ENCODE measurements at regions not wholly inside any gene's neighbourhood (a gene's known extent, or its start where the extent isn't known, plus 50 kb on each side); places are given as distances from the start of the nearest gene placed in this dataset.

GRCh38 chr5:56288873-56289601, 55.9 kb upstream of the ANKRD55 start:
- intact Hi-C loops (cut with micrococcal nuclease; ENCODE audit: unreplicated experiment): no loop called here
- Histone ChIP-seq H3K9me3 (ENCODE audit: insufficient read depth, low read depth) (no peaks in the 10 kb centered on the region), H3K27ac (no peak overlapping the region), H3K27me3 (ENCODE audit: insufficient read depth, low read depth) (no peaks in the 10 kb centered on the region), H3K4me1 (replicated peaks; ENCODE audit: insufficient read depth) (no peaks in the 10 kb centered on the region), H3K36me3 (ENCODE audit: low read depth) (no peaks in the 10 kb centered on the region), H3K4me2 (no peak overlapping the region), H3K4me3 (no peak overlapping the region), H3K79me2 (ENCODE audit: low read depth) (no peaks in the 10 kb centered on the region), H3K9me2 (ENCODE audit: insufficient read depth) (no peaks in the 10 kb centered on the region), H2AFZ (no peak overlapping the region), H3F3A (ENCODE audit: insufficient read depth, low read depth) (no peaks in the 10 kb centered on the region), H4K20me1 (ENCODE audit: insufficient read depth) (no peaks in the 10 kb centered on the region)
- ChIA-PET POLR2A (ENCODE audit: unreplicated experiment) (interaction anchor here (0.7 kb wide), 1 partner anchor 319 kb away, joined by 7 read pairs; no protein-coding TSS in a partner anchor), CTCF (no interaction called here)
- BruUV-seq (replicated peaks): no TSS peak
- TF ChIP-seq CTCF (conservative IDR thresholded peaks at IDR 0.05) (no peak), EZH2 (IDR thresholded peaks at IDR 0.05; ENCODE audit: low read depth) (no peak)
- no peak for DNase-seq

GRCh38 chr5:56286015-56286884, 53.1 kb upstream of the ANKRD55 start:
- POLR2A ChIA-PET (ENCODE audit: unreplicated experiment): no interaction called here
- intact Hi-C loops (cut with micrococcal nuclease; ENCODE audit: unreplicated experiment): no loop called here
- Histone ChIP-seq H3K27me3 (ENCODE audit: insufficient read depth, low read depth) (no peaks in the 10 kb centered on the region), H3K9me2 (ENCODE audit: insufficient read depth) (no peaks in the 10 kb centered on the region), H3K27ac (no peak overlapping the region), H3K4me3 (no peak overlapping the region), H3K4me1 (replicated peaks; ENCODE audit: insufficient read depth) (peaks cover 19% of the 10 kb centered on the region), H3K36me3 (ENCODE audit: low read depth) (no peaks in the 10 kb centered on the region), H4K20me1 (ENCODE audit: insufficient read depth) (no peaks in the 10 kb centered on the region), H2AFZ (no peak overlapping the region), H3F3A (ENCODE audit: insufficient read depth, low read depth) (no peaks in the 10 kb centered on the region), H3K4me2 (no peak overlapping the region), H3K79me2 (ENCODE audit: low read depth) (no peaks in the 10 kb centered on the region), H3K9me3 (ENCODE audit: insufficient read depth, low read depth) (no peaks in the 10 kb centered on the region)
- no peak for DNase-seq
- CTCF ChIA-PET: no interaction called here
- no TSS peak for BruUV-seq (replicated peaks)
- TF ChIP-seq CTCF (conservative IDR thresholded peaks at IDR 0.05): no peak
- TF ChIP-seq EZH2 (IDR thresholded peaks at IDR 0.05; ENCODE audit: low read depth): no peak

- Histone ChIP-seq H3K9me2 (ENCODE audit: insufficient read depth) (no peaks in the 10 kb centered on the region), H3K4me2 (peak overlapping the region; percentile 13), H4K20me1 (ENCODE audit: insufficient read depth) (no peaks in the 10 kb centered on the region), H3K4me1 (replicated peaks; ENCODE audit: insufficient read depth) (peaks cover 38% of the 10 kb centered on the region), H3K27ac (peak overlapping the region; percentile 16; the same call in 1 of the 2 replicates), H3K36me3 (ENCODE audit: low read depth) (no peaks in the 10 kb centered on the region), H3K27me3 (ENCODE audit: insufficient read depth, low read depth) (no peaks in the 10 kb centered on the region), H3K4me3 (no peak overlapping the region), H3K9me3 (ENCODE audit: insufficient read depth, low read depth) (no peaks in the 10 kb centered on the region; the same call in 1 of the 2 replicates), H2AFZ (no peak overlapping the region), H3K79me2 (ENCODE audit: low read depth) (no peaks in the 10 kb centered on the region), H3F3A (ENCODE audit: insufficient read depth, low read depth) (no peaks in the 10 kb centered on the region)
- ChIA-PET POLR2A (ENCODE audit: unreplicated experiment) (interaction anchor here (0.5 to 0.6 kb wide), 3 partner anchors 61 to 1899 kb away, joined by 4 to 5 read pairs (median 4); no protein-coding TSS in a partner anchor), CTCF (interaction anchor here (0.6 kb wide), 1 partner anchor 473 kb away, joined by 13 read pairs; no protein-coding TSS in a partner anchor)
- no peak for DNase-seq
- TF ChIP-seq CTCF (conservative IDR thresholded peaks at IDR 0.05): no peak
- no peak for TF ChIP-seq EZH2 (IDR thresholded peaks at IDR 0.05; ENCODE audit: low read depth)
- no TSS peak for BruUV-seq (replicated peaks)
- intact Hi-C loops (cut with micrococcal nuclease; ENCODE audit: unreplicated experiment): loop anchor here (5.0 kb wide), 1 partner anchor 139 kb away; no protein-coding TSS in a partner anchor
Measured at GRCh38 chr5:56282951-56283350, 49.8 kb upstream of the ANKRD55 start.

All from PC-9 (cell line).